ENCODE measurements at regions not wholly inside any gene's neighbourhood (a gene's known extent, or its start where the extent isn't known, plus 50 kb on each side); places are given as distances from the start of the nearest gene placed in this dataset.
"Not testable (repeated sequence)": the region's sequence is repeated elsewhere in the genome, so short reads cannot be mapped to it uniquely, and the experiment has no call there.

GRCh38 chr2:51918113-51918512 is 886.2 kb upstream of the NRXN1 start:
- H3K9me3 ChIP-seq (ENCODE audit: control insufficient read depth in 5 of 5, low read length in 5 of 5) = peaks cover 0 to 4% (median 0%) of the 10 kb centered on the region in 5 donors
- H3K36me3 ChIP-seq (ENCODE audit: control insufficient read depth in 5 of 5, insufficient read depth in 5 of 5, low read length in 5 of 5) = no peaks in the 10 kb centered on the region
- no peak overlapping the region for H3K9ac ChIP-seq (ENCODE audit: low read length in 5 of 5)
- no peak overlapping the region for H3K27ac ChIP-seq (ENCODE audit: low read depth, low read length)
- H3K27me3 ChIP-seq (ENCODE audit: control insufficient read depth in 5 of 5, insufficient read depth in 4 of 5, low read length in 5 of 5) = no peaks in the 10 kb centered on the region
- peaks cover 0 to 21% (median 4%) of the 10 kb centered on the region in 5 donors for H3K4me1 ChIP-seq (ENCODE audit: control insufficient read depth in 5 of 5, insufficient read depth in 5 of 5, low read length in 5 of 5)
- H3K4me3 ChIP-seq (ENCODE audit: low read depth in 1 of 5, low read length in 5 of 5) = no peak overlapping the region

- H3K27me3 ChIP-seq (ENCODE audit: control insufficient read depth in 5 of 5, insufficient read depth in 4 of 5, low read length in 5 of 5) = no peaks in the 10 kb centered on the region
- peaks cover 0 to 5% (median 0%) of the 10 kb centered on the region in 5 donors for H3K4me1 ChIP-seq (ENCODE audit: control insufficient read depth in 5 of 5, insufficient read depth in 5 of 5, low read length in 5 of 5)
- H3K36me3 ChIP-seq (ENCODE audit: control insufficient read depth in 5 of 5, insufficient read depth in 5 of 5, low read length in 5 of 5) = no peaks in the 10 kb centered on the region
- no peak overlapping the region for H3K27ac ChIP-seq (ENCODE audit: low read depth, low read length)
- H3K9me3 ChIP-seq (ENCODE audit: control insufficient read depth in 5 of 5, low read length in 5 of 5) = no peaks in the 10 kb centered on the region
- H3K9ac ChIP-seq (ENCODE audit: low read length in 5 of 5) = no peak overlapping the region
- no peak overlapping the region for H3K4me3 ChIP-seq (ENCODE audit: low read depth in 1 of 5, low read length in 5 of 5)
Observed at GRCh38 chr2:51903728-51904127, 871.8 kb upstream of the NRXN1 start.

GRCh38 chr2:51899643-51900042 is 867.7 kb upstream of the NRXN1 start:
- H3K4me3 ChIP-seq (ENCODE audit: low read depth in 1 of 5, low read length in 5 of 5) = no peak overlapping the region
- no peak overlapping the region for H3K27ac ChIP-seq (ENCODE audit: low read depth, low read length)
- H3K9me3 ChIP-seq (ENCODE audit: control insufficient read depth in 5 of 5, low read length in 5 of 5) = no peaks in the 10 kb centered on the region
- no peak overlapping the region for H3K9ac ChIP-seq (ENCODE audit: low read length in 5 of 5)
- H3K36me3 ChIP-seq (ENCODE audit: control insufficient read depth in 5 of 5, insufficient read depth in 5 of 5, low read length in 5 of 5) = no peaks in the 10 kb centered on the region
- no peaks in the 10 kb centered on the region for H3K27me3 ChIP-seq (ENCODE audit: control insufficient read depth in 5 of 5, insufficient read depth in 4 of 5, low read length in 5 of 5)
- H3K4me1 ChIP-seq (ENCODE audit: control insufficient read depth in 5 of 5, insufficient read depth in 5 of 5, low read length in 5 of 5) = peaks cover 0 to 5% (median 0%) of the 10 kb centered on the region in 5 donors

GRCh38 chr2:51894584-51894983 is 862.7 kb upstream of the NRXN1 start:
- not testable (repeated sequence) for H3K27me3 ChIP-seq (ENCODE audit: control insufficient read depth in 5 of 5, insufficient read depth in 4 of 5, low read length in 5 of 5); H3K27ac ChIP-seq (ENCODE audit: low read depth, low read length); H3K9me3 ChIP-seq (ENCODE audit: control insufficient read depth in 5 of 5, low read length in 5 of 5); H3K4me1 ChIP-seq (ENCODE audit: control insufficient read depth in 5 of 5, insufficient read depth in 5 of 5, low read length in 5 of 5); H3K9ac ChIP-seq (ENCODE audit: low read length in 5 of 5); H3K36me3 ChIP-seq (ENCODE audit: control insufficient read depth in 5 of 5, insufficient read depth in 5 of 5, low read length in 5 of 5); H3K4me3 ChIP-seq (ENCODE audit: low read depth in 1 of 5, low read length in 5 of 5)

DNA sequence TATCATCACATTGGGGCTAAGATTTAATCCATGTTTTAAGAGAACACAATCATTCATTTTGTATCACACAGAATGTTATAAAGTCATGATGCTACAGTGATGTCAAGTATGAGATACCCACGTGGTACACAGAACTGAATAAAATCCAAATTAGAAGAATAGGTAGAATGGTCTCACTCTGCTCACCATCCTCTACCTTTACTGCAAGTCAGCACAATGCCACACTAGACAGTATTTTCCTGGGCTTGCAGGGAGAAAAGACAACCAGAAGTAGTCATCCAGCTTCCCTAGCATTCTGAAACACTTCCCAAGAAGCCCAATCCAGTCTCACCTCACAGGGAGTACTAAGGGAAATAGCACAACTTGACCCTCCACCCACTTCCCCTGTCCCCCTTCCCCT is 856.2 kb upstream of the NRXN1 start:
- H3K27me3 ChIP-seq (ENCODE audit: control insufficient read depth in 5 of 5, insufficient read depth in 4 of 5, low read length in 5 of 5) = no peaks in the 10 kb centered on the region
- no peaks in the 10 kb centered on the region for H3K4me1 ChIP-seq (ENCODE audit: control insufficient read depth in 5 of 5, insufficient read depth in 5 of 5, low read length in 5 of 5)
- H3K27ac ChIP-seq (ENCODE audit: low read depth, low read length) = no peak overlapping the region
- no peak overlapping the region for H3K9ac ChIP-seq (ENCODE audit: low read length in 5 of 5)
- H3K36me3 ChIP-seq (ENCODE audit: control insufficient read depth in 5 of 5, insufficient read depth in 5 of 5, low read length in 5 of 5) = no peaks in the 10 kb centered on the region
- H3K4me3 ChIP-seq (ENCODE audit: low read depth in 1 of 5, low read length in 5 of 5) = no peak overlapping the region
- peaks cover 0 to 8% (median 1%) of the 10 kb centered on the region in 5 donors for H3K9me3 ChIP-seq (ENCODE audit: control insufficient read depth in 5 of 5, low read length in 5 of 5)

DNA sequence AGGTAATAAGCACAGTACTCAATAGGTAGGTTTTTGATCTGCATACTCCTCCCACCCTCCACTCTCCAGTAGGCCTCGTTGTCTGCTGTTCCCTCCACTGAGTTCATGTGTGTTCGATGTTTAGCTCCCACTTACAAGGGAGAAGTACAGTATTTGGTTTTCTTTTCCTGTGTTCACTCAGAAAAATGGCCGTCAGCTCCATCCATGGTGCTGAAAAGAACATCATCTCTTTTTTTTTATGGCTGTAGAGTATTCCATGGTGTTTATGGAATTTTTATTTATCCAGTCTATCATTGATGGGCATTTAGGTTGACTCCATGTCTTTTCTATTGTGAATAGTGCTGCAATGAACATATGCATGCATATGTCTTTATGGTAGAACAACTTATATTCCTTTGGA is 849.7 kb upstream of the NRXN1 start:
- Histone ChIP-seq H3K9me3 (ENCODE audit: control insufficient read depth in 5 of 5, low read length in 5 of 5) (peaks cover 0 to 19% (median 12%) of the 10 kb centered on the region in 5 donors), H3K4me3 (ENCODE audit: low read depth in 1 of 5, low read length in 5 of 5) (no peak overlapping the region), H3K27me3 (ENCODE audit: control insufficient read depth in 5 of 5, insufficient read depth in 4 of 5, low read length in 5 of 5) (no peaks in the 10 kb centered on the region), H3K9ac (ENCODE audit: low read length in 5 of 5) (no peak overlapping the region), H3K36me3 (ENCODE audit: control insufficient read depth in 5 of 5, insufficient read depth in 5 of 5, low read length in 5 of 5) (no peaks in the 10 kb centered on the region), H3K27ac (ENCODE audit: low read depth, low read length) (no peak overlapping the region), H3K4me1 (ENCODE audit: control insufficient read depth in 5 of 5, insufficient read depth in 5 of 5, low read length in 5 of 5) (no peaks in the 10 kb centered on the region)

DNA sequence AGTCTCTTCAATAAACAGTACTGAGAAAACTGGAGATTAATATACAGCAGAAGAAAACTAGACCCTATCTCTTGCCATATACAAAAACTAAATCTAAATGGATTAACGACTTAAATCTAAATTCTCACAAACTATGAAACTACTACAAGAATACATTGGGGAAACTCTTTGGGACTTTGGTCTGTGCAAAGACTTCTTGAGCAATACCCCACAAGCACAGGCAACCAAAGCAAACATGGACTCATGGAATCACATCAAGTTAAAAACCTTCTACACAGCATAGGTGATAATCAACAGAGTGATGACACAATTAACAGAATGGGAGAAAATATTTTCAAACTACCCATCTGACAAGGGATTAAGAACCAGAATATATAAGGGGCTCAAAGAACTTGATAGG is 848.2 kb upstream of the NRXN1 start:
- no peak overlapping the region for H3K27ac ChIP-seq (ENCODE audit: low read depth, low read length)
- no peaks in the 10 kb centered on the region for H3K36me3 ChIP-seq (ENCODE audit: control insufficient read depth in 5 of 5, insufficient read depth in 5 of 5, low read length in 5 of 5)
- no peaks in the 10 kb centered on the region for H3K4me1 ChIP-seq (ENCODE audit: control insufficient read depth in 5 of 5, insufficient read depth in 5 of 5, low read length in 5 of 5)
- peaks cover 3 to 24% (median 19%) of the 10 kb centered on the region in 5 donors for H3K9me3 ChIP-seq (ENCODE audit: control insufficient read depth in 5 of 5, low read length in 5 of 5)
- no peak overlapping the region for H3K4me3 ChIP-seq (ENCODE audit: low read depth in 1 of 5, low read length in 5 of 5)
- H3K27me3 ChIP-seq (ENCODE audit: control insufficient read depth in 5 of 5, insufficient read depth in 4 of 5, low read length in 5 of 5) = no peaks in the 10 kb centered on the region
- no peak overlapping the region for H3K9ac ChIP-seq (ENCODE audit: low read length in 5 of 5)

- Histone ChIP-seq H3K36me3 (ENCODE audit: control insufficient read depth in 5 of 5, insufficient read depth in 5 of 5, low read length in 5 of 5) (no peaks in the 10 kb centered on the region), H3K27me3 (ENCODE audit: control insufficient read depth in 5 of 5, insufficient read depth in 4 of 5, low read length in 5 of 5) (no peaks in the 10 kb centered on the region), H3K4me3 (ENCODE audit: low read depth in 1 of 5, low read length in 5 of 5) (no peak overlapping the region)
Observed at GRCh38 chr2:51866361-51866760, 834.4 kb upstream of the NRXN1 start.

GRCh38 chr2:51859260-51859659 is 827.3 kb upstream of the NRXN1 start:
- H3K9ac ChIP-seq (ENCODE audit: low read length in 5 of 5) = no peak overlapping the region
- no peaks in the 10 kb centered on the region for H3K27me3 ChIP-seq (ENCODE audit: control insufficient read depth in 5 of 5, insufficient read depth in 4 of 5, low read length in 5 of 5)
- no peaks in the 10 kb centered on the region for H3K36me3 ChIP-seq (ENCODE audit: control insufficient read depth in 5 of 5, insufficient read depth in 5 of 5, low read length in 5 of 5)
- H3K27ac ChIP-seq (ENCODE audit: low read depth, low read length) = no peak overlapping the region
- no peaks in the 10 kb centered on the region for H3K4me1 ChIP-seq (ENCODE audit: control insufficient read depth in 5 of 5, insufficient read depth in 5 of 5, low read length in 5 of 5)
- peaks cover 0 to 5% (median 0%) of the 10 kb centered on the region in 5 donors for H3K9me3 ChIP-seq (ENCODE audit: control insufficient read depth in 5 of 5, low read length in 5 of 5)
- no peak overlapping the region for H3K4me3 ChIP-seq (ENCODE audit: low read depth in 1 of 5, low read length in 5 of 5)

More at GRCh38 chr2:51866361-51866760, 834.4 kb upstream of the NRXN1 start:
- Histone ChIP-seq H3K4me1 (ENCODE audit: control insufficient read depth in 5 of 5, insufficient read depth in 5 of 5, low read length in 5 of 5) (no peaks in the 10 kb centered on the region), H3K9ac (ENCODE audit: low read length in 5 of 5) (no peak overlapping the region), H3K9me3 (ENCODE audit: control insufficient read depth in 5 of 5, low read length in 5 of 5) (peaks cover 0 to 5% (median 0%) of the 10 kb centered on the region in 5 donors), H3K27ac (ENCODE audit: low read depth, low read length) (no peak overlapping the region)

GRCh38 chr2:51855683-51856082 is 823.8 kb upstream of the NRXN1 start:
- Histone ChIP-seq H3K4me3 (ENCODE audit: low read depth in 1 of 5, low read length in 5 of 5) (no peak overlapping the region), H3K9ac (ENCODE audit: low read length in 5 of 5) (no peak overlapping the region), H3K27ac (ENCODE audit: low read depth, low read length) (no peak overlapping the region), H3K4me1 (ENCODE audit: control insufficient read depth in 5 of 5, insufficient read depth in 5 of 5, low read length in 5 of 5) (no peaks in the 10 kb centered on the region), H3K9me3 (ENCODE audit: control insufficient read depth in 5 of 5, low read length in 5 of 5) (peaks cover 0 to 5% (median 0%) of the 10 kb centered on the region in 5 donors), H3K36me3 (ENCODE audit: control insufficient read depth in 5 of 5, insufficient read depth in 5 of 5, low read length in 5 of 5) (no peaks in the 10 kb centered on the region), H3K27me3 (ENCODE audit: control insufficient read depth in 5 of 5, insufficient read depth in 4 of 5, low read length in 5 of 5) (no peaks in the 10 kb centered on the region)

DNA sequence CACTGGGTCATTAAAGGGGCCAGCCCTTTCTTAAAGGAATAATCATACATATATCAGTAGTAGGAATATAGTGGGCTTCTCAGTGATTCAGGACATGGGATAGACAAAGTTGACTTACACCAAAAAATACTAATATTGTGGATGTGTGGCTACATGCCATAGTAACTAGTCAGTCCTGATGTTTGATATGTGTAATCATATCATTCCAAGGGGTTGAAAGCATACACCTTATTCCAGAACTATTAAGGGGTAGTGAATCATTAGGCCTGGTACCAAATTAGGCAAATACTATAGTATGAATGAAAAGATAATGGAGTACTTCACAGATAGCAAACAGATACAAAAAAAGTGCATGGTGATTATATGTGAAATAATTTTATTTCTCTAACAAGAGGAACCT is 814.9 kb upstream of the NRXN1 start:
- no peaks in the 10 kb centered on the region for H3K4me1 ChIP-seq (ENCODE audit: control insufficient read depth in 5 of 5, insufficient read depth in 5 of 5, low read length in 5 of 5)
- H3K27me3 ChIP-seq (ENCODE audit: control insufficient read depth in 5 of 5, insufficient read depth in 4 of 5, low read length in 5 of 5) = no peaks in the 10 kb centered on the region
- H3K9me3 ChIP-seq (ENCODE audit: control insufficient read depth in 5 of 5, low read length in 5 of 5) = peaks cover 0 to 4% (median 0%) of the 10 kb centered on the region in 5 donors
- H3K9ac ChIP-seq (ENCODE audit: low read length in 5 of 5) = no peak overlapping the region
- H3K36me3 ChIP-seq (ENCODE audit: control insufficient read depth in 5 of 5, insufficient read depth in 5 of 5, low read length in 5 of 5) = no peaks in the 10 kb centered on the region
- no peak overlapping the region for H3K27ac ChIP-seq (ENCODE audit: low read depth, low read length)
- H3K4me3 ChIP-seq (ENCODE audit: low read depth in 1 of 5, low read length in 5 of 5) = no peak overlapping the region

Data from subcutaneous abdominal adipose tissue (tissue), 5 donors.